ENCODE measurements at regions not wholly inside any gene's neighbourhood (a gene's known extent, or its start where the extent isn't known, plus 50 kb on each side); places are given as distances from the start of the nearest gene placed in this dataset.

DNA sequence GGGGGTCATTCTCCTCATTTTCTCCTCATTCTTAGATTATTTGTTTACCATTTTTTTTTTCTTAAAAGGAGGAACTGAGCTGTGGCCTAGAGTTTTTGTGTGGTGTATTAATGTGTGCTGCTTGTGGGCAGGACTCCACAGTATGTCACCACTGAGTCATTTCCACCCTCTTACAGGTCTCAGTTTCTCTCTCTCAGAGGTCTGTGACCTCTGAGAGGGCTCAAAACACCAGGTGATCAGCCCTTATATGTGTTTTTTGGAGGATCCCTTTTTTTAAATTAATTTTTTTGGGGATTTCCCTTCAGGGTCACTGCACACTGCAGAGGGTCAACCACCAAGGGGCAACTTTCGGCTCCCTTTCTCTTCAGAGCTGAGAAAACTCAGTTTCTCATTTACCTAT, 166.4 kb downstream of the SUCNR1 start:
- no peak overlapping the region for H2AFZ ChIP-seq (ENCODE audit: low read depth, low read length, poor library complexity, severe bottlenecking)
- intact Hi-C loops (cut with micrococcal nuclease): no loop called here
- no peaks in the 10 kb centered on the region for H3K4me1 ChIP-seq (ENCODE audit: control insufficient read depth in 1 of 2, insufficient read depth in 2 of 2, low read length in 2 of 2)
- POLR2A ChIA-PET: no interaction called here
- BruUV-seq (replicated peaks): no TSS peak
- no peaks in the 10 kb centered on the region for H3K79me2 ChIP-seq (ENCODE audit: insufficient read depth, low read length)
- no peak overlapping the region for H3K4me2 ChIP-seq (ENCODE audit: low read length)
- H4K20me1 ChIP-seq (ENCODE audit: insufficient read depth): no peaks in the 10 kb centered on the region
- H3K9me3 ChIP-seq (ENCODE audit: control insufficient read depth in 1 of 2, insufficient read depth in 1 of 2, low read depth in 1 of 2, low read length in 2 of 2): no peaks in the 10 kb centered on the region
- no peak overlapping the region for H3K9ac ChIP-seq (ENCODE audit: low read length)
- H3K4me3 ChIP-seq (replicated peaks in 1 of 2; ENCODE audit: low read depth in 1 of 2, low read length in 2 of 2): no peak overlapping the region
- CTCF ChIA-PET: no interaction called here
- DNase-seq (ENCODE audit: low read depth, low spot score) (no peak), ATAC-seq (no peak)
- TF ChIP-seq POLR2AphosphoS5 (IDR thresholded peaks at IDR 0.05; ENCODE audit: low read depth, low read length): no peak
- no peak for TF ChIP-seq ZBTB33 (IDR thresholded peaks at IDR 0.05; ENCODE audit: extremely low read depth, insufficient replicate concordance, low read length)
- H3K36me3 ChIP-seq (ENCODE audit: control insufficient read depth in 1 of 2, insufficient read depth in 2 of 2, low read length in 2 of 2): no peaks in the 10 kb centered on the region
- H3K27ac ChIP-seq (ENCODE audit: low read depth, low read length): no peak overlapping the region
- no peaks in the 10 kb centered on the region for H3K27me3 ChIP-seq (ENCODE audit: insufficient read depth, low read length)
- H3K9me2 ChIP-seq (ENCODE audit: insufficient read depth): no peaks in the 10 kb centered on the region
- RAD21 ChIA-PET (ENCODE audit: low non-redundant PET in 1 of 2, low total read pairs in 2 of 2, uncharacterized antibody in 2 of 2, unreplicated experiment in 2 of 2): no interaction called here

GRCh38 chr3:152040319-152040718, 166.9 kb downstream of the SUCNR1 start:
- no peak overlapping the region for H3K4me3 ChIP-seq (replicated peaks in 1 of 2; ENCODE audit: low read depth in 1 of 2, low read length in 2 of 2)
- H3K79me2 ChIP-seq (ENCODE audit: insufficient read depth, low read length): no peaks in the 10 kb centered on the region
- ChIA-PET RAD21 (ENCODE audit: low non-redundant PET in 1 of 2, low total read pairs in 2 of 2, uncharacterized antibody in 2 of 2, unreplicated experiment in 2 of 2) (no interaction called here), POLR2A (no interaction called here), CTCF (no interaction called here)
- no peak overlapping the region for H3K27ac ChIP-seq (ENCODE audit: low read depth, low read length)
- DNase-seq (ENCODE audit: low read depth, low spot score) (no peak), ATAC-seq (no peak)
- no peaks in the 10 kb centered on the region for H3K27me3 ChIP-seq (ENCODE audit: insufficient read depth, low read length)
- H2AFZ ChIP-seq (ENCODE audit: low read depth, low read length, poor library complexity, severe bottlenecking): no peak overlapping the region
- H3K9ac ChIP-seq (ENCODE audit: low read length): no peak overlapping the region
- H3K9me2 ChIP-seq (ENCODE audit: insufficient read depth): no peaks in the 10 kb centered on the region
- H3K4me2 ChIP-seq (ENCODE audit: low read length): no peak overlapping the region
- H4K20me1 ChIP-seq (ENCODE audit: insufficient read depth): no peaks in the 10 kb centered on the region
- BruUV-seq (replicated peaks): no TSS peak
- H3K4me1 ChIP-seq (ENCODE audit: control insufficient read depth in 1 of 2, insufficient read depth in 2 of 2, low read length in 2 of 2): no peaks in the 10 kb centered on the region
- no peaks in the 10 kb centered on the region for H3K36me3 ChIP-seq (ENCODE audit: control insufficient read depth in 1 of 2, insufficient read depth in 2 of 2, low read length in 2 of 2)
- intact Hi-C loops (cut with micrococcal nuclease): no loop called here
- H3K9me3 ChIP-seq (ENCODE audit: control insufficient read depth in 1 of 2, insufficient read depth in 1 of 2, low read depth in 1 of 2, low read length in 2 of 2): no peaks in the 10 kb centered on the region
- TF ChIP-seq JUND (IDR thresholded peaks at IDR 0.05) (no peak), CEBPB (IDR thresholded peaks at IDR 0.05; ENCODE audit: low read depth) (no peak), POLR2AphosphoS5 (IDR thresholded peaks at IDR 0.05; ENCODE audit: low read depth, low read length) (no peak), CTCF (IDR thresholded peaks at IDR 0.05 in 2 of 3, conservative IDR thresholded peaks at IDR 0.05 in 1 of 3; ENCODE audit: borderline replicate concordance in 1 of 3, insufficient read depth in 1 of 3, low read depth in 2 of 3, low read length in 2 of 3) (no peak), YY1 (IDR thresholded peaks at IDR 0.05; ENCODE audit: extremely low read depth, insufficient replicate concordance, low read depth, low read length) (no peak), EZH2 (IDR thresholded peaks at IDR 0.05) (no peak), TCF7L2 (IDR thresholded peaks at IDR 0.05; ENCODE audit: borderline replicate concordance, extremely low read depth, insufficient read depth, insufficient read length) (no peak), FOSL1 (IDR thresholded peaks at IDR 0.05; ENCODE audit: low read depth) (no peak), POLR2A (IDR thresholded peaks at IDR 0.05; ENCODE audit: borderline replicate concordance, extremely low read depth, insufficient read depth, insufficient read length) (no peak), ZNF274 (IDR thresholded peaks at IDR 0.05; ENCODE audit: low read depth, low read length) (no peak), ELF1 (IDR thresholded peaks at IDR 0.05; ENCODE audit: borderline replicate concordance, low read depth) (no peak), EZH2phosphoT487 (IDR thresholded peaks at IDR 0.05; ENCODE audit: borderline replicate concordance) (no peak), CBX3 (IDR thresholded peaks at IDR 0.05; ENCODE audit: low read depth) (no peak)
- TF ChIP-seq, protein P1, sequence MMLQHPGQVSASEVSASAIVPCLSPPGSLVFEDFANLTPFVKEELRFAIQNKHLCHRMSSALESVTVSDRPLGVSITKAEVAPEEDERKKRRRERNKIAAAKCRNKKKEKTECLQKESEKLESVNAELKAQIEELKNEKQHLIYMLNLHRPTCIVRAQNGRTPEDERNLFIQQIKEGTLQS (IDR thresholded peaks at IDR 0.05): no peak

All from HCT116 (cell line).